HCT116 (cell line): ENCODE measurements at regions not wholly inside any gene's neighbourhood (a gene's known extent, or its start where the extent isn't known, plus 50 kb on each side); places are given as distances from the start of the nearest gene placed in this dataset.

Source experiments
- ATAC-seq: fragments of 200-7000 bp; cut with Tn5 transposase; 2 replicates; pipeline ENCODE4 v1.9.1; 2020; ENCODE audit warnings: mild to moderate bottlenecking, moderate library complexity
- BruUV-seq: library from RNA; stranded (reverse); fragments of 400-500 nt; replicated peaks from 2 replicates; lab custom pipeline; 2021; lab: Mats Ljungman, UMichigan
- CTCF ChIA-PET: fragments of 300-600 bp; sonication (Branson Sonifier 250); formaldehyde crosslinking; loops from one replicate; lab custom pipeline; 2021; ENCODE audit warnings: antibody characterized with exemption; lab: Charles Lee
- POLR2A ChIA-PET: fragments of 300-600, 350-600 bp; sonication (Branson Sonifier 250); formaldehyde crosslinking; loops from one replicate; lab custom pipeline; 2021; ENCODE audit warnings: antibody characterized with exemption; lab: Charles Lee
- RAD21 ChIA-PET, 2 experiments: fragments of 300-600 bp; sonication (Branson Sonifier 250); formaldehyde crosslinking; loops; one replicate each; lab custom pipeline; 2023; ENCODE audit warnings: low total read pairs in 2 of 2; ENCODE audit not compliant: uncharacterized antibody in 2 of 2, unreplicated experiment in 2 of 2, low non-redundant PET in 1 of 2; lab: Charles Lee
- DNase-seq: peaks from one replicate; pipeline ENCODE4 v3.0.0-alpha.2; 2010; ENCODE audit warnings: low read depth, low spot score
- H2AFZ ChIP-seq: fragments of 200-600 bp; shearing (Covaris generic), sonication (generic); 2 replicates; pipeline ENCODE4 v1.6.1; 2017; ENCODE audit warnings: low read depth, mixed run types, mixed read lengths, antibody characterized with exemption, low read length; ENCODE audit not compliant: poor library complexity, severe bottlenecking
- H3K27ac ChIP-seq: 2 replicates; pipeline ENCODE4 v1.5.1; 2012; ENCODE audit warnings: low read depth, low read length
- H3K27me3 ChIP-seq: fragments of 200-600 bp; sonication (generic); 2 replicates; pipeline ENCODE4 v1.6.1; 2016; ENCODE audit warnings: mixed run types, low read length, mixed read lengths; ENCODE audit not compliant: insufficient read depth
- H3K36me3 ChIP-seq, 2 experiments: fragments of 200-500 bp in 1 of 2; fragments of 200-600 bp in 1 of 2; sonication (Bioruptor generic) in 1 of 2; sonication (generic) in 1 of 2; 2 replicates each; pipeline versions ENCODE4 v1.5.1 to v1.6.1; 2014 to 2016; ENCODE audit warnings: low read length in 2 of 2, inconsistent platforms in 1 of 2, mixed read lengths in 1 of 2, mixed run types in 1 of 2; ENCODE audit not compliant: insufficient read depth in 2 of 2, control insufficient read depth in 1 of 2
- H3K4me1 ChIP-seq, 2 experiments: fragments of 200-600 bp in 1 of 2; sonication (generic) in 1 of 2; 2 replicates each; pipeline versions ENCODE4 v1.5.1 to v1.6.1; 2012 to 2017; ENCODE audit warnings: low read length in 2 of 2, inconsistent platforms in 1 of 2, mild to moderate bottlenecking in 1 of 2, mixed read lengths in 1 of 2, mixed run types in 1 of 2, moderate library complexity in 1 of 2; ENCODE audit not compliant: insufficient read depth in 2 of 2, control insufficient read depth in 1 of 2
- H3K4me2 ChIP-seq: fragments of 200-600 bp; sonication (generic); 2 replicates; pipeline ENCODE4 v1.6.1; 2017; ENCODE audit warnings: mixed run types, low read length, mixed read lengths
- H3K4me3 ChIP-seq, 2 experiments: fragments of 200-600 bp in 1 of 2; sonication (generic) in 1 of 2; replicated peaks in 1 of 2; 2 replicates each; pipeline ENCODE4 v1.5.1; 2011 to 2016; ENCODE audit warnings: low read length in 2 of 2, control low read depth in 1 of 2, low read depth in 1 of 2, mild to moderate bottlenecking in 1 of 2, mixed read lengths in 1 of 2, mixed run types in 1 of 2
- H3K79me2 ChIP-seq: fragments of 200-600 bp; sonication (generic); 2 replicates; pipeline ENCODE4 v1.6.1; 2017; ENCODE audit warnings: mild to moderate bottlenecking, mixed run types, low read length, moderate library complexity, mixed read lengths; ENCODE audit not compliant: insufficient read depth
- H3K9ac ChIP-seq: fragments of 200-600 bp; sonication (generic); 2 replicates; pipeline ENCODE4 v1.6.1; 2016; ENCODE audit warnings: low read length, mixed read lengths
- H3K9me2 ChIP-seq: fragments of 200-600 bp; sonication (generic), shearing (Covaris generic); 2 replicates; pipeline ENCODE4 v1.6.1; 2017; ENCODE audit warnings: mixed run types, mild to moderate bottlenecking, moderate library complexity; ENCODE audit not compliant: insufficient read depth
- H3K9me3 ChIP-seq, 2 experiments: fragments of 200-500 bp in 1 of 2; fragments of 200-600 bp in 1 of 2; sonication (Bioruptor generic) in 1 of 2; sonication (generic) in 1 of 2; 2 replicates each; pipeline ENCODE4 v1.6.1; 2014 to 2017; ENCODE audit warnings: low read length in 2 of 2, mixed read lengths in 2 of 2, inconsistent platforms in 1 of 2, low read depth in 1 of 2, mild to moderate bottlenecking in 1 of 2, mixed run types in 1 of 2, moderate library complexity in 1 of 2; ENCODE audit not compliant: control insufficient read depth in 1 of 2, insufficient read depth in 1 of 2
- H4K20me1 ChIP-seq: fragments of 200-600 bp; sonication (generic), shearing (Covaris generic); 2 replicates; pipeline ENCODE4 v1.6.1; 2017; ENCODE audit warnings: mixed run types, mild to moderate bottlenecking, moderate library complexity; ENCODE audit not compliant: insufficient read depth
- EZH2 ChIP-seq: fragments of 200-600 bp; sonication (generic); IDR thresholded peaks from 2 replicates; pipeline ENCODE4 v1.6.1; 2017; ENCODE audit warnings: antibody characterized with exemption, mixed run types
- SP1 ChIP-seq: IDR thresholded peaks from 2 replicates; pipeline ENCODE4 v1.6.1; 2012; ENCODE audit warnings: low read depth
- TCF7L2 ChIP-seq: IDR thresholded peaks from 2 replicates; pipeline ENCODE4 v1.7.0; 2011; ENCODE audit warnings: borderline replicate concordance, inconsistent platforms; ENCODE audit not compliant: insufficient read depth, insufficient read length; ENCODE audit errors: extremely low read depth
- ZFX ChIP-seq: fragments of 450-650 bp; IDR thresholded peaks from 2 replicates; pipeline ENCODE4 v1.6.1; 2017
- ZNF274 ChIP-seq: fragments of 200-500 bp; sonication (Bioruptor generic); IDR thresholded peaks from 2 replicates; pipeline ENCODE4 v1.6.1; 2014; ENCODE audit warnings: mild to moderate bottlenecking, low read depth, low read length, inconsistent platforms
- intact Hi-C: fragments of 100-400 bp; cut with micrococcal nuclease; formaldehyde crosslinking; loops from 2 replicates; pipeline ENCODE4 v1.10.0; 2022
- TF ChIP-seq, protein P1 (sequence below): IDR thresholded peaks from 2 replicates; pipeline ENCODE4 v1.6.1; 2011; ENCODE audit warnings: mild to moderate bottlenecking, low read length, moderate library complexity; ENCODE audit not compliant: insufficient replicate concordance; ENCODE audit errors: extremely low read depth
- TF ChIP-seq, protein P2 (sequence below): IDR thresholded peaks from 2 replicates; pipeline ENCODE4 v1.6.1; 2012

DNA sequence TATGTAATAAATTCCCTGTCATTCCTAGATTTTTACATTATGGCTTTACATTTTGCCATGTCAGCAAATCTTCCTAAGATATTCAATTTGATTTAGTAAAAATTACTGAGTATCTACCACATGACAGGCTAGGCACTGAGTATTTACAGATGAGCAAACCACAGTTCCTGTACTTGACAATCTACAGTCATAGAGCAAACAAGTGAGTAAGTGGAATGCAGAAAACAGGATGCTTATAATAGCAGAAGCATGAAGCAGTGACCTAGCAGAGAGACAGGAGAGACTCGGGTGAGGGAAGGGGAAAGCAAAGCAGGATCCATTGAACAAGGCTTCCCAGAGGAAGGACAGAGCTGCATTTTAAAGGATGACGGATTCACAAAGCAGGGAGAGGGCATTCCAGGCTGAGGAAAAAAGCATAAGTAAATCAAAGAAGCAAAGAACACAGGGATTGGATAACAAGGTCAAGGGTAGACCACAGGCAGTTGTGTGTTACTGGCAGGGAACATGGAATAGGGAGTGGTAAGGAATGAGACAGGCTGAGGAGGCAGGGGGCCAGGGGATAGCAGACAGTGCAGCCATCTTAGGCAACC lies 124.7 kb upstream of the C1QTNF7 start (continued):
- TF ChIP-seq, protein P1, sequence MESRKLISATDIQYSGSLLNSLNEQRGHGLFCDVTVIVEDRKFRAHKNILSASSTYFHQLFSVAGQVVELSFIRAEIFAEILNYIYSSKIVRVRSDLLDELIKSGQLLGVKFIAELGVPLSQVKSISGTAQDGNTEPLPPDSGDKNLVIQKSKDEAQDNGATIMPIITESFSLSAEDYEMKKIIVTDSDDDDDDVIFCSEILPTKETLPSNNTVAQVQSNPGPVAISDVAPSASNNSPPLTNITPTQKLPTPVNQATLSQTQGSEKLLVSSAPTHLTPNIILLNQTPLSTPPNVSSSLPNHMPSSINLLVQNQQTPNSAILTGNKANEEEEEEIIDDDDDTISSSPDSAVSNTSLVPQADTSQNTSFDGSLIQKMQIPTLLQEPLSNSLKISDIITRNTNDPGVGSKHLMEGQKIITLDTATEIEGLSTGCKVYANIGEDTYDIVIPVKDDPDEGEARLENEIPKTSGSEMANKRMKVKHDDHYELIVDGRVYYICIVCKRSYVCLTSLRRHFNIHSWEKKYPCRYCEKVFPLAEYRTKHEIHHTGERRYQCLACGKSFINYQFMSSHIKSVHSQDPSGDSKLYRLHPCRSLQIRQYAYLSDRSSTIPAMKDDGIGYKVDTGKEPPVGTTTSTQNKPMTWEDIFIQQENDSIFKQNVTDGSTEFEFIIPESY = no peak
- TF ChIP-seq SP1 = no peak

DNA sequence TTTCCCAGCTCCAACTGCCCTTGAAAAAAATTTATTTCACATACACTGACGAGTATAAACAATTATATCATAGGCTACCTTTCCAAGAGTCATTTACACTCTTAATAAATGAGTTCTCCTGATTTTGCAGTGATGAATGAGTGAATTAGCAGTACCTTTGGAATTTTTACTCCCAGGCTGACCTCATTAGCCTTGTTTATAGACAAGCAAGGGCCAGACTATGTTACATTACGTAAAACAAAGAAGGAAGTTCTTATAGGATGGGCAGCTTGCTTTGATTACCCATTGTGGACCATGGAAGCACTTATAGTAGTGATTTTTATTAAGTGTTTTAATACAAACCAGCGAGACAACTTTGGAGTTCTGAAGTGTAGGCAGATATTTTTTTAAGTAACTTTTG lies 112.9 kb upstream of the C1QTNF7 start:
- ATAC-seq (no peak), DNase-seq (no peak)
- Histone ChIP-seq H3K79me2 (no peaks in the 10 kb centered on the region), H3K27ac (no peak overlapping the region), H3K4me1 (no peaks in the 10 kb centered on the region), H3K36me3 (no peaks in the 10 kb centered on the region), H3K4me2 (no peak overlapping the region), H2AFZ (no peak overlapping the region), H3K9me2 (no peaks in the 10 kb centered on the region), H3K4me3 (no peak overlapping the region), H3K9me3 (no peaks in the 10 kb centered on the region), H4K20me1 (no peaks in the 10 kb centered on the region), H3K27me3 (peaks cover 1% of the 10 kb centered on the region; the same call in 1 of the 2 replicates), H3K9ac (no peak overlapping the region)
- TF ChIP-seq, protein P2, sequence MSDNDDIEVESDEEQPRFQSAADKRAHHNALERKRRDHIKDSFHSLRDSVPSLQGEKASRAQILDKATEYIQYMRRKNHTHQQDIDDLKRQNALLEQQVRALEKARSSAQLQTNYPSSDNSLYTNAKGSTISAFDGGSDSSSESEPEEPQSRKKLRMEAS = no peak
- TF ChIP-seq, protein P1 = no peak
- TF ChIP-seq EZH2 (no peak), ZNF274 (no peak), ZFX (no peak), TCF7L2 (no peak)
- ChIA-PET POLR2A (no interaction called here), CTCF (no interaction called here), RAD21 (no interaction called here)
- no TSS peak for BruUV-seq
- intact Hi-C loops = no loop called here
